ENCODE measurements at regions not wholly inside any gene's neighbourhood (a gene's known extent, or its start where the extent isn't known, plus 50 kb on each side); places are given as distances from the start of the nearest gene placed in this dataset.

- no peak overlapping the region for H3K27ac ChIP-seq (ENCODE audit: low read length in 2 of 2)
- no peaks in the 10 kb centered on the region for H4K20me1 ChIP-seq (ENCODE audit: control insufficient read depth, insufficient read depth, low read length, poor library complexity, severe bottlenecking)
- ATAC-seq (ENCODE audit: low read depth): no peak
- ChIA-PET CTCF (no interaction called here), POLR2A (no interaction called here)
- intact Hi-C loops (cut with micrococcal nuclease): no loop called here
- no peak for TF ChIP-seq EZH2 (IDR thresholded peaks at IDR 0.05; ENCODE audit: borderline replicate concordance, insufficient read depth, low read depth, low read length, poor library complexity, severe bottlenecking)
- TF ChIP-seq CTCF (IDR thresholded peaks at IDR 0.05): no peak
- H3K9ac ChIP-seq (ENCODE audit: low read length): no peak overlapping the region
- H3K9me3 ChIP-seq (ENCODE audit: control extremely low read depth in 1 of 3, control insufficient read depth in 2 of 3, insufficient read depth in 1 of 3, low read length in 2 of 3): no peaks in the 10 kb centered on the region
- H3K27ac Mint-ChIP-seq: no peak overlapping the region
- H3K27me3 Mint-ChIP-seq: no peaks in the 10 kb centered on the region
- no peaks in the 10 kb centered on the region for H3K27me3 ChIP-seq (replicated peaks in 1 of 4; ENCODE audit: control extremely low read depth in 1 of 4, control insufficient read depth in 3 of 4, insufficient read depth in 4 of 4, low read length in 3 of 4)
- no CpG with 5 or more reads among the region's 1 CpG for WGBS (ENCODE audit: insufficient coverage)
- no peaks in the 10 kb centered on the region for H3K36me3 ChIP-seq (replicated peaks in 1 of 2; ENCODE audit: control extremely low read depth in 1 of 2, control insufficient read depth in 1 of 2, extremely low read depth in 1 of 2, insufficient read depth in 2 of 2, low read length in 1 of 2)
- DNase-seq: no peak
- H3K4me3 ChIP-seq (ENCODE audit: control extremely low read depth in 1 of 5, extremely low read depth in 1 of 5, insufficient read depth in 1 of 5, low read depth in 2 of 5, low read length in 4 of 5): no peak overlapping the region
- H3K4me3 Mint-ChIP-seq: no peak overlapping the region
- no peaks in the 10 kb centered on the region for H3K9me3 Mint-ChIP-seq (ENCODE audit: insufficient read depth)
- H3K4me2 ChIP-seq (replicated peaks; ENCODE audit: low read depth, low read length, poor library complexity, severe bottlenecking): no peak overlapping the region
- H2AFZ ChIP-seq (ENCODE audit: insufficient read depth, low read depth, low read length, poor library complexity, severe bottlenecking): no peak overlapping the region
- H3K4me1 Mint-ChIP-seq: no peaks in the 10 kb centered on the region
- H3K4me1 ChIP-seq (ENCODE audit: control insufficient read depth in 2 of 2, insufficient read depth in 2 of 2, low read length in 2 of 2): no peaks in the 10 kb centered on the region
- H3K79me2 ChIP-seq (ENCODE audit: control insufficient read depth, insufficient read depth, low read length): no peaks in the 10 kb centered on the region
Observed at GRCh38 chr7:46551603-46552002, 630.5 kb upstream of the IGFBP3 start.

DNA sequence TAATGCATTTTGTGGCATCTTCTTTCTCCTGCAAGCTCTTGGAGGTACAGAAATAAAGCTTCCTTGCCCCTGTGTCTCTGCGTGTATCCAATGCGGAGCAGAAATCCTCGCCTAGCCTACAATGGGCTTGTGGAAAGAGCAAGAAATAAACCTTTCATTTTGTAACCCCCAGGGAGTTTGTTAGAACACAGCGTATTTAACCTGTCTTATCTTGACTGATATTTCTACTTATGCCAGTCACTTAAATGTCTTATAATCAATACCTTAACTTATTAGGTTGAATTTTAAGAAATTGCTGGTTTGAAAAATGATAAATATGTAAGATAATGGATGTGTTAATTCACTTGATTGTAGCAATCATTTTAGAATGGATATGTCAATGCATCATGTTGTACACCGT is 629.8 kb upstream of the IGFBP3 start:
- Mint-ChIP-seq H3K27me3 (no peaks in the 10 kb centered on the region), H3K4me1 (no peaks in the 10 kb centered on the region), H3K9me3 (ENCODE audit: insufficient read depth) (no peaks in the 10 kb centered on the region), H3K27ac (no peak overlapping the region), H3K4me3 (no peak overlapping the region)
- ChIA-PET POLR2A (no interaction called here), CTCF (no interaction called here)
- intact Hi-C loops (cut with micrococcal nuclease): no loop called here
- H3K9me3 ChIP-seq (ENCODE audit: control extremely low read depth in 1 of 3, control insufficient read depth in 2 of 3, insufficient read depth in 1 of 3, low read length in 2 of 3): no peaks in the 10 kb centered on the region
- ATAC-seq (ENCODE audit: low read depth) (no peak), DNase-seq (no peak)
- H3K27me3 ChIP-seq (replicated peaks in 1 of 4; ENCODE audit: control extremely low read depth in 1 of 4, control insufficient read depth in 3 of 4, insufficient read depth in 4 of 4, low read length in 3 of 4): no peaks in the 10 kb centered on the region
- no peak overlapping the region for H2AFZ ChIP-seq (ENCODE audit: insufficient read depth, low read depth, low read length, poor library complexity, severe bottlenecking)
- H3K79me2 ChIP-seq (ENCODE audit: control insufficient read depth, insufficient read depth, low read length): no peaks in the 10 kb centered on the region
- H3K9ac ChIP-seq (ENCODE audit: low read length): no peak overlapping the region
- no peaks in the 10 kb centered on the region for H4K20me1 ChIP-seq (ENCODE audit: control insufficient read depth, insufficient read depth, low read length, poor library complexity, severe bottlenecking)
- H3K36me3 ChIP-seq (replicated peaks in 1 of 2; ENCODE audit: control extremely low read depth in 1 of 2, control insufficient read depth in 1 of 2, extremely low read depth in 1 of 2, insufficient read depth in 2 of 2, low read length in 1 of 2): no peaks in the 10 kb centered on the region
- no peak overlapping the region for H3K27ac ChIP-seq (ENCODE audit: low read length in 2 of 2)
- no peak overlapping the region for H3K4me2 ChIP-seq (replicated peaks; ENCODE audit: low read depth, low read length, poor library complexity, severe bottlenecking)
- TF ChIP-seq CTCF (IDR thresholded peaks at IDR 0.05) (no peak), EZH2 (IDR thresholded peaks at IDR 0.05; ENCODE audit: borderline replicate concordance, insufficient read depth, low read depth, low read length, poor library complexity, severe bottlenecking) (no peak)
- whole genome bisulfite sequencing (ENCODE audit: insufficient coverage): no CpG with 5 or more reads among the region's 5 CpGs
- H3K4me3 ChIP-seq (ENCODE audit: control extremely low read depth in 1 of 5, extremely low read depth in 1 of 5, insufficient read depth in 1 of 5, low read depth in 2 of 5, low read length in 4 of 5): no peak overlapping the region
- no peaks in the 10 kb centered on the region for H3K4me1 ChIP-seq (ENCODE audit: control insufficient read depth in 2 of 2, insufficient read depth in 2 of 2, low read length in 2 of 2)
